IPS DF 4.7 (cell line): ENCODE measurements at regions not wholly inside any gene's neighbourhood (a gene's known extent, or its start where the extent isn't known, plus 50 kb on each side); places are given as distances from the start of the nearest gene placed in this dataset.
"Not testable (repeated sequence)": the region's sequence is repeated elsewhere in the genome, so short reads cannot be mapped to it uniquely, and the experiment has no call there.

Experiments
- DNase-seq: peaks from one replicate; pipeline ENCODE4 v3.0.0-alpha.2; 2013; ENCODE audit warnings: low spot score; ENCODE audit errors: extremely low read depth

- DNase-seq, result no peak
Observed at GRCh38 chr7:69438584-69439412, 159.5 kb upstream of the AUTS2 start.

DNA sequence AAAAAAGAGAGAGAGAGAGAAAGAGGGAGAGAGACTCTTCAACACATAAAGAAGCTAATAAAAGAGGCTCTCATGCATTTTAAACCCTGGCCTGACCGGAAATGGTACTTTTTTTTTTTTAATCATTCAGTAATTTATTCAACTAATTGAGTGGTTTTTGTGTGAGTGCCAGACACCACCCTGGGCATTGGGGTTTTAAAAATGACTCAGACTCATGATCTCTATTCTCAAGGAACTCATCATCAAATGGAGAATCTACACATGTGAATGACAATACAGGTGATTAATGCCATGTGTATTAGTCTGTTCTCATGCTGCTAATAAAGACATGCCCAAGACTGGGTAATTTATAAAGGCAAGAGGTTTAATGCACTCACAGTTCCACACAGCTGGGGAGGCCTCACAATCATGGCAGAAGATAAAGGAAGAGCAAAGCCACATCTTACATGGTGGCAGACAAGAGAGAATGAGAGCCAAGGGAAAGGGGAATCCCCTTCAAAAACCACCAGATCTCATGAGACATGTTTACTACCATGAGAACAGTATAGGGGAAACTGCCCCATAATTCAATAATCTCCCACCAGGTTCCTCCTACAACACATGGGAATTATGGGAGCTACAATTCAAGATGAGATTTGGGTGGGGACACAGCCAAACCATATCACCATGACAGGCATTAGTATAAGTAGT lies 158.5 kb upstream of the AUTS2 start:
- no peak for DNase-seq

- no peak for DNase-seq
Observed at GRCh38 chr7:69440976-69441375, 157.3 kb upstream of the AUTS2 start.

GRCh38 chr7:69443136-69443535 lies 155.1 kb upstream of the AUTS2 start:
- DNase-seq, result no peak

DNA sequence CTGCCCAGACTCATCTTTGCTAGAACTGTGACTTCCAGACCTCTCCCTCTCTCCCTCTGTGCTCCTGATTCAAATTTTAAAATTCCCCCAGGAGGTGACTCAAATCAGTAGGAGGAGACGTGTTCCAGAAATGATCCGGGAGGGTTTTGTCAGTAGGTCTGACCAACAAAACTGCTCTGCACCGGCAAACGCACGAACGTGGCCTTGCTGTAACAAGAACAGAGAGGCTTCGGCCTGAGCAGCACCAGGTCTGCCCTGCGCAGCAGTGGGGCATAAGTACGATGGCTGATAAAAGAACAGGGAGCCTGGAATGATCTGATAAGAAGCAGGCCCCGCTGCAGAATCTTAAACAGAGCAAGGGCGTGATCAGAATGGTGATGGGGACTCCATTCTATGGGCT lies 152.7 kb upstream of the AUTS2 start:
- DNase-seq, result no peak

DNA sequence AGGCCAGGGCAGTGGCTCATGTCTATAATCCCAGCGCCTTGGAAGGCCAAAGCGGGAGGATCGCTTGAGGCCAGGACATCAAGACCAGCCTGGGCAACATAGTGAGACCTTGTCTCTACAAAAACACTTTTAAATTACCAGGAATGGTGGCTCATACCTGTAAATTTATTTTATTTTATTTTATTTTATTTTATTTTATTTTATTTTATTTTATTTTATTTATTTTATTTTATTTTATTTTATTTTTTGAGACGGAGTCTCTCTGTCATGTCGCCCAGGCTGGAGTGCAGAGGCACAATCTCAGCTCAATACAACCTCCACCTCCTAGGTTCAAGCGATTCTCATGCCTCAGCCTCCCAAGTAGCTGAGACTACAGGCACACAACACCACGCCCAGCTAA lies 152.1 kb upstream of the AUTS2 start:
- DNase-seq, result not testable (repeated sequence)

DNA sequence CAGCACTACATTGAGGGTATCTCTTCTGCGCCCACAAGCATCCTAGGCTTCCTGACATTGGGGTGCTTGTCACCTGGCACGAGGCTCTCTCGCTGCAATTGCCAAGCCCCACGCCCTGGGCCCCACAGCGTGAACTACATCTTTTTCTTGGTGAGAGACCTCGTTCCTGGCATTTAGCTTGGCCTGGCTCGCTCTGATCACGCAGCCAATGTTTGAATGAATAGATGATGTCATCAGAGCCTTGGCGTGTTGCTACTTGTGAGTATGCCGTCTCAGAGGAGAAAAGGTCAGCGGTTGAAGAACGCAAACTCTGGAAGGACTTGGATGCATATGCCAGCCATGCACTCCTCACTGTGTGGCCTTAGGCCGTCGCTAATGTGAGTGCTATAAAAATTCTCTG lies 150.2 kb upstream of the AUTS2 start:
- DNase-seq, result no peak

DNA sequence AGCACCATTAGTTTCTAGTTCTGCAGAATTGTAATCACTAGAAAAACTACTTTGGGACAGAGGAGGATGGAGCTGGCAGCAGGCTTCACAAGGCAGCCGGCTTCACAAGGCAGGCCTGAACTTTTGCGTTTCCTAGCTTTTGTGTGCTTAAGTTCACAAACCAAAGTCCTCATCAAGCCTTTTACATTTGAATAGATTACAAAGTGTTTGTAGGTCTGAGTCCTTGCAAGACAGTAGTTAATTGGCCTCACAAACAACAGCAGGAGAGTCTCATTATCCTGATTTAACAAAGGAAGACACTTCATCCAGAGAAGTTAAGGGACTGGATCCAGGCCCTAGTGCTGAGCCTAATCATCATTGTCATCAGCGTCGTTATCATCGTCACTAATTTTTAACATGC lies 147.8 kb upstream of the AUTS2 start:
- DNase-seq, result peak; percentile 66

DNA sequence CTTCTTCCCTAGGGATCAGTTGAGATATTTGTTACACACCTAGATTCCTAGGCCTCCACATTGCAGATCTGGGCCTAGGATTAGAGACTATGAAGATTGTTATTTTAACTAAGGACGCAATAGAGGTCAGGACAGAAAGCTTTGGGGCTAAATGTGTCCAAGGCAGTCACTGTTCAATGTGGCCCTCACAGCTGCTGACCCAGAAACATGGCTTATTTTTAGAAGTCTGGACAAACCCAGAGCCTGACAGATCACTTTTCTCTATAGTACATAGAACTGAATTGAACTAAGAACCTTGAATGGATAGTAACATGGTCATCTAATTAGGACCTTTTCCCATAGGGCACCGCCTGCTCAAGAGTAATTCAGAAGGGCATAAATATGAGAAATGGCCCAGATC lies 146.6 kb upstream of the AUTS2 start:
- no peak for DNase-seq

DNA sequence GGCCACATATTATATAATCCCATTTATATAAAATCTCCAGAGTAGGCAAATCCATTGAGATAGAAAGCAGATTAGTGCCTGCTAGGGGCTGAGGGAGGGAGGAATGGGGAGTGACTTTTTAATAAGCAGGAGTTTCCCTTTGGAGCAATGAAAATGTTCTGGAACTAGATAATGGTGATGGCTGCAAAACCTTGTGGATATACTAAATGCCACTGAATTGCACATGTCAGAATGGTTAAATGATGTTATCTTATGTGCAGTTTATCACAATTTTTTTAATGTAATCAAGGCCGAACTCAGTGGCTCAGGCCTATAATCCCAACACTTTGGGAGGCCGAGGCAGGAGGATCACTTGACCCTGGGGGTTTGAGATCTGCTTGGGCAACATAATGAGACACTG lies 145.5 kb upstream of the AUTS2 start:
- DNase-seq, result no peak

GRCh38 chr7:69457595-69458504 lies 140.4 kb upstream of the AUTS2 start:
- DNase-seq, result peak; percentile 14

- DNase-seq, result no peak
Observed at GRCh38 chr7:69464035-69464434, 134.2 kb upstream of the AUTS2 start.

DNA sequence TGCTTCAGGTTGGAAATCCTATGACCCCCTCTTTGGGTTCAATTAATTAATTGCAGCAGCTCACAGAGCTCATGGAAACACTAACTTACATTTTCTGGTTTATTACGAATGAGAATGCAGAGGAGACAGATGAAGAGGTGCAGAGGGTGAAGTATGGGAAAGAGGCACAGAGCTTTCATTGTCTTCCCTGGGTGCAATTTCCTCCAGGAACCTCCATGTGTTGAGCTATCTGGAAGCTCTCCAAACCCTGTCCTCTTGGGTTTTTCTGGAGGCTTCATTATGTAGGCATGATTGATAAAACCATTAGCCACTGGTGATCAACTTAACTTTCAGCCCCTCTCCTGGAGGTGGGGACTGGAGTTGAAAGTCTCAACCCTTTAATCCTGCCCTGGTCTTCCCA lies 133.0 kb upstream of the AUTS2 start:
- DNase-seq, result no peak

DNA sequence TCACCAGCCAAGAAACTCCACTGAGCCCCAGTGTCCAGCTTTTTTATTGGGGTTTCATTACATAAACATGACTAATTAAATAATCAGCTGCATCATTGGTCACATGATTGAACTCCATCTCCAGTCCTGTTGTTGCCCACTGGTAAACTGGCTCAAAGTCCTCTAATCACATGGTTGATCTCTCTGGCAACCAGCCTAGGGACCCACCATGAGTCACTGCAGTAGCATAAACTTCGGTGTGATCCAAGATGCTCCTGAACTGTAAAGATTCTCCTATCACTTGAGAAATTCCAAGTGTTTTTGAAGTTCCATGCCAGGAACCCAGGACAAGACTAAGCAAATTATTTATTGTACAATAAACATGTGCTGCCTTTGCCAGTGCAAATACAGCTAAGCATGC lies 130.4 kb upstream of the AUTS2 start:
- DNase-seq, result no peak

GRCh38 chr7:69476416-69476815 lies 121.9 kb upstream of the AUTS2 start:
- DNase-seq, result no peak

DNA sequence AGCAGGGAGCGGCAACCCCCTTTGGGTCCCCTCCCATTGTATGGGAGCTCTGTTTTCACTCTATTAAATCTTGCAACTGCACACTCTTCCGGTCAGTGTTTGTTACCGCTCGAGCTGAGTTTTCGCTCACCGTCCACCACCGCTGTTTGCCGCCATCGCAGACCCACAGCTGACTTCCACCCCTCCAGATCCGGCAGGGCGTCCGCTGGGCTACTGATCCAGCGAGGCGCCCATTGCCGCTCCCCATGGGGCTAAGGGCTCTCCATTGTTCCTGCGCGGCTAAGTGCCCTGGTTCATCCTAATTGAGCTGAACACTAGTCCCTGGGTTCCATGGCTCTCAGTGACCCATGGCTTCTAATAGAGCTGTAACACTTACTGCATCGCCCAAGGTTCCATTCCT lies 115.6 kb upstream of the AUTS2 start:
- no peak for DNase-seq

DNA sequence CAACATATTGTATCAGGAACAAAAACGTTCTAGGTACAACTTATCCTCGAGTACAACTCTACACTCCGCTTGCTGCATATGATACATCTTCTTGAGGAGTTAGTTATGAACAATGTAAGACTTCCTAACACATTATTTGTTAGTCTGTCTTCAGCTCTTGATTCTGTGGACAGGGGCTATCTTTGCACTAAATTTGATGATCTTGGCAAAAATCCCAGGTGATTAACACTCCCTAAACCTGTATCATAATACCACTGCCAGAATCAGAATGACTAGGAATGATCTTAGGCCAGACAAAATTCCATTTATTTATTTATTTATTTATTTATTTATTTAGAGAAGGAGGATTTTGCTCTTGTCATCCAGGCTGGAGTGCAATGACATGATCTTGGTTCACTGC lies 108.7 kb upstream of the AUTS2 start:
- no peak for DNase-seq

GRCh38 chr7:69498671-69499070 lies 99.6 kb upstream of the AUTS2 start:
- no peak for DNase-seq

GRCh38 chr7:69502358-69502757 lies 95.9 kb upstream of the AUTS2 start:
- no peak for DNase-seq

GRCh38 chr7:69504733-69505420 lies 93.4 kb upstream of the AUTS2 start:
- DNase-seq, result no peak

GRCh38 chr7:69508736-69509135 lies 89.5 kb upstream of the AUTS2 start:
- DNase-seq, result no peak
